Suprapubic skin (tissue), 4 donors: ENCODE measurements at regions not wholly inside any gene's neighbourhood (a gene's known extent, or its start where the extent isn't known, plus 50 kb on each side); places are given as distances from the start of the nearest gene placed in this dataset.

ENCODE experiments used
- POLR2A ChIP-seq, 2 donors: fragments of 450-650 bp; IDR thresholded peaks; one replicate each; pipeline ENCODE4 v1.6.1; 2017; ENCODE audit warnings: antibody characterized with exemption in 2 of 2, mild to moderate bottlenecking in 2 of 2, moderate library complexity in 2 of 2
- POLR2AphosphoS5 ChIP-seq, 3 donors: sonication (generic); formaldehyde crosslinking; IDR thresholded peaks; one replicate each; pipeline ENCODE4 v1.6.1; 2017; ENCODE audit warnings: antibody characterized with exemption in 3 of 3
- TF ChIP-seq, protein P1 (sequence below), 2 donors: fragments of 200-600 bp in 1 of 2; fragments of 450-650 bp in 1 of 2; sonication (generic) in 1 of 2; IDR thresholded peaks; one replicate each; pipeline ENCODE4 v1.5.1; 2016 to 2019; ENCODE audit warnings: antibody characterized with exemption in 2 of 2, mild to moderate bottlenecking in 1 of 2, moderate library complexity in 1 of 2

DNA sequence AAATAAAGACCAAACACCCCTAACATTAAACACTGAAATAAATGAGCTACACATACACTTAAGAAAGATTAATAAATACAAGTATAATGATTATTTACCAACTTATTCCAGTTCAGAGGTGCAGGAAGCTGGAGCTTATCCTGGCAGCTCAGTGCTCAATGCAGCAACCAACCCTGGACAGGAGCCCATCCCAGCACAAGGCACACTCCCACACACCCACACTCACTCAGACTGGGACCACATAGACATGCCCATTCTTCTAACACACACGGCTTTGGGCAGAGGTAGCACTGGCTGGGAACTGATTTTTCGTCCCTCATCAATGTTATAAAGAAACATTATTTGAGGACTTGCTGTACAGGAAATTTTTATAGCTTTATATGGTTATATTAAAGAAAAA is 797.4 kb downstream of the RPS29 start:
- TF ChIP-seq, protein P1, sequence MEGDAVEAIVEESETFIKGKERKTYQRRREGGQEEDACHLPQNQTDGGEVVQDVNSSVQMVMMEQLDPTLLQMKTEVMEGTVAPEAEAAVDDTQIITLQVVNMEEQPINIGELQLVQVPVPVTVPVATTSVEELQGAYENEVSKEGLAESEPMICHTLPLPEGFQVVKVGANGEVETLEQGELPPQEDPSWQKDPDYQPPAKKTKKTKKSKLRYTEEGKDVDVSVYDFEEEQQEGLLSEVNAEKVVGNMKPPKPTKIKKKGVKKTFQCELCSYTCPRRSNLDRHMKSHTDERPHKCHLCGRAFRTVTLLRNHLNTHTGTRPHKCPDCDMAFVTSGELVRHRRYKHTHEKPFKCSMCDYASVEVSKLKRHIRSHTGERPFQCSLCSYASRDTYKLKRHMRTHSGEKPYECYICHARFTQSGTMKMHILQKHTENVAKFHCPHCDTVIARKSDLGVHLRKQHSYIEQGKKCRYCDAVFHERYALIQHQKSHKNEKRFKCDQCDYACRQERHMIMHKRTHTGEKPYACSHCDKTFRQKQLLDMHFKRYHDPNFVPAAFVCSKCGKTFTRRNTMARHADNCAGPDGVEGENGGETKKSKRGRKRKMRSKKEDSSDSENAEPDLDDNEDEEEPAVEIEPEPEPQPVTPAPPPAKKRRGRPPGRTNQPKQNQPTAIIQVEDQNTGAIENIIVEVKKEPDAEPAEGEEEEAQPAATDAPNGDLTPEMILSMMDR (IDR thresholded peaks at IDR 0.05): no peak
- TF ChIP-seq POLR2AphosphoS5 (IDR thresholded peaks at IDR 0.05) (no peak), POLR2A (IDR thresholded peaks at IDR 0.05) (no peak)
